DMS114 treated with DMSO at 0.1 percent for 48 hours (cell line): ENCODE measurements at regions not wholly inside any gene's neighbourhood (a gene's known extent, or its start where the extent isn't known, plus 50 kb on each side); places are given as distances from the start of the nearest gene placed in this dataset.

ENCODE experiments used
- DNase-seq: peaks from one replicate; lab custom pipeline; 2025; ENCODE audit not compliant: unreplicated experiment; lab: John Stamatoyannopoulos, UW

DNA sequence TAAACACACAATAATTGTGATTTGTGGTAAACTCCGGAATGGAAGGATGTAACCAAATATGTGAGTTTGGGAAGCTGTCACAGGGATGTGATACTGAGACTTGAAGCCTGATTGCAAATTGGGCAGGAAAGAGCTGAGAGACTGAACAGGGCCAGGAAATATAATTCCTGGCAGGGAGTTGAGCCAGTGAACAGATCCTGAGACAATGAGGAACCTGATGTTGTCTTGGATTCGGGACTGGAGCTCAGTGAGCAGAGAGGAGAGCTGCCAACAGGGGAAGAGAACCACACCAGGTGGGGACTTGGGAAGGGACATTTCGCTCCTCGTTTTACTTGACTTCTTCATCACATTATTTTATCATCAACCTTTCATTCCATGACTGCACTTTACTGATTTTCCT, 386.0 kb downstream of the TLL1 start:
- DNase-seq, result no peak

DNA sequence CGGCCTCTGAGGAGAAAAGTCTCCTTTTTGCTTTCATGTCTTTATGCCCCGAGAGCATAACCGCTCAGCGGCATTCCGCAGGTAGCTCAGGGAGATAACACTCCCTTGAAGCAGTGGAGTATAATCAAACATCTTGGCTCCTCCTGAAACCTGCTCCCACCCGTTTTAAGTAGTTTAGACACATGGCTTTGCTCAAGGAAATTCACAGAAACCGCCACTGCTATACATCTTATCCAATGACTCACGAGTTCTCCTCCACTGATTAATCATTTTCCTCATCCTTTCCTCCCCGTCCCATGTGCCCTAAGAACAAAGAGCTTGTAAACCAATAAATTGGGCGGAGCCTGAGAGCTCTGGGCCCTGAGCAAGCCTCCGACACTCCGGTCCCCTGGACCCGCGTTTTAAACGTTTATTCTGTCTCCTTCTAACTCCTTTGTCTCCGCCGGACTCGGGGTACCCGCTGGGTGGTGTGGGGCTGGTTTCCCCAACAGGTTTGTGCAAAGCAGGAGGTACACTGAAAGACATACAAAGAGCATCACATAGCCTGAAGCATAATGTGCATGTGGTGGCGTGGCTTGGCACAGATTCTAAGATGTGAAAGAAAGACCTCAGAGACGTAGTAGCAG, 401.2 kb downstream of the TLL1 start:
- no peak for DNase-seq

GRCh38 chr4:166274775-166275174, 401.7 kb downstream of the TLL1 start:
- DNase-seq, result no peak

GRCh38 chr4:166277401-166277800, 404.4 kb downstream of the TLL1 start:
- DNase-seq, result no peak

DNA sequence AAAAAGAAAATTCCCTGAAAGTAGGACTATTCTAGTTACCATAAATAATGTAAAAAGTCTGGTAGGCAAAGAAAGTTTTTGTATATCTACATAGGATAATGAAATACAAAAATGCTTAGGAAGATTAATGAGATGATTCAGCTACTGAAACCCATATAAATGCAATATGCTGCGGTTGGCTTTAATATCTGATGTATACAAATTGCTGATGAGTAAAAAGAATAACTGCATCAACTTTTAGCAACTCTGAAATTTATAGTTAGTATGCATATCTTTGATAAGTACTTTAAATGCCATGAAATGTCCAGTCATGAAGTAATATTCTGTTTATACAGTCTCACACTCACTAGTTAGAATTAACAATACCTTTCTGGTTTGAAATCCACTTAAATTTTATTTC, 404.8 kb downstream of the TLL1 start:
- DNase-seq, result no peak

DNA sequence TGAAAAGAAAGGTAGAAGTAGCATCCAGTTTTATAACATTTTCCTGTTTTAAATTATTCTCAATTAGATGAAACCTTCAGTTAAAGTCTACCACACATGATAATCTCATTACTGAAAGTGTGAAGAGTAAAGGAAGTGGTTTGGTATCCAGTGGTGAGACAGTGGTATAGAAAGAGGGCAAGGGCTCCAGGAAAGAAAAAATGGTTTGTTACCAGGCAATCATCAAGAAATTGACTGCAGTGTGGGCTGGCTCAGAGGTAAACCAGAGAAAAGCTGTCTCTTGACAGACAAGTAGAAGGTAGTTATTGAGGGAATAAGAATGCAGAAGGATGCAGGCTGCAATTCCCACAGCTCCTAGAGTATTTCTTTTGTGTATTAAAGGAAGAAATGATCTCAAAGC, 406.2 kb downstream of the TLL1 start:
- DNase-seq, result no peak

- no peak for DNase-seq
Measured at GRCh38 chr4:166280642-166281041, 407.6 kb downstream of the TLL1 start.

- no peak for DNase-seq
Measured at GRCh38 chr4:166282081-166282770, 409.2 kb downstream of the TLL1 start.

DNA sequence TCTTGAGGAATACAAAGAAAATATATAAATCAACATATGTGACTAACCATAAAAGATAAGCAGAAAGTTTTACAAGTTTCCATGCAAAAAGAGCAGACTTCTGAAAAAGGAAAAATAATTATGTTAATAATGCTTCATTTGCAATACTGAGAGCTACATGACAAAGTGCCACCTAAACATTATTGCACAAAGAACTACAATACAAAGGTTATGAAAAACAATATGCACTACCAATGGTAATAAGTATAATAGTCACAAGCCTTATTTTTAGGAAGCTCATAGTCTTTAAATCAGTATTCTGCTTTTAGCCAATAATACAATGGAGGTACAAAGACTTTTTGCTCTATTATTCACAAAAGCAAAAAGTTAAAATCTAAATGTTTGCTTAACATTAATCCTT, 411.2 kb downstream of the TLL1 start:
- DNase-seq, result no peak

- DNase-seq, result no peak
Measured at GRCh38 chr4:166290426-166290825, 417.4 kb downstream of the TLL1 start.

GRCh38 chr4:166293556-166293955, 420.5 kb downstream of the TLL1 start:
- DNase-seq, result no peak

GRCh38 chr4:166301266-166301665, 428.2 kb downstream of the TLL1 start:
- DNase-seq, result no peak

- DNase-seq, result no peak
Measured at GRCh38 chr4:166308647-166309046, 435.6 kb downstream of the TLL1 start.

GRCh38 chr4:166309286-166309685, 436.2 kb downstream of the TLL1 start:
- no peak for DNase-seq

DNA sequence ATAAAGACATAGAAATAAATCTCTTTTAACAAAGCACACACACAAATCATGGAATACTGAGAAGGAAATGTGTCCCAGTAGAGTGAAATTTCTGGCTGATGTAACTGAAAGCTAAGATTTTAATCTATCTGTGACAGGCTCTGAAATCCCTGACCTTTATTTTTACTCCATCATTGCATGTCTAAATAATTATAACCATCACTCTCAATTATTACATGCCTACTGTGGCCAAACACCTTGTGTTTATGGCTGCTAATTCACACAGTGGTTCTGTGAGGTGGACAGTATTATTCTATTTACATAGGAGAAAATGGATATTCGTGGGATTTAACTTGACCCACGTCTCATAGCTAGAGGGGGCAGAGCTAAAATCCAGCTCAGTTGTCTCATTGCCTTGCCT, 438.1 kb downstream of the TLL1 start:
- DNase-seq, result no peak

DNA sequence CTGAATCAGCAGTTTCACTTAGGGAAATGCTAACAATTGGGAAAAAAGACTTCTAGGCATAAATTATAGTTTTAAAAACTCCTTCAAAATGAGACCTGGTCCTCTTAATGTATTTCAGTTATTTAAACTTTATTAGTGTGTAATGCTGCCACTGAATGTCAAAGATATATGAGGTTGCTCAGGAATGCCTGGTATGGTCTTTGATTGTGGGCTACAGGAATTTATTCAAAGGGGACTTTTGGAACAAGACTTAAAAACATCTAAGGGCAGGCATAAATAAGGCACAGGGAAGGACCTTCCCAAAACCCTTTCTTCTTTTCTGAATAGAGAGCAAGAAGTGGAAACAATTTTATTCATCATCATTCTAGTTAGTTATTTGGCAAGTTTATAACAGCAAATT, 439.1 kb downstream of the TLL1 start:
- DNase-seq, result no peak

DNA sequence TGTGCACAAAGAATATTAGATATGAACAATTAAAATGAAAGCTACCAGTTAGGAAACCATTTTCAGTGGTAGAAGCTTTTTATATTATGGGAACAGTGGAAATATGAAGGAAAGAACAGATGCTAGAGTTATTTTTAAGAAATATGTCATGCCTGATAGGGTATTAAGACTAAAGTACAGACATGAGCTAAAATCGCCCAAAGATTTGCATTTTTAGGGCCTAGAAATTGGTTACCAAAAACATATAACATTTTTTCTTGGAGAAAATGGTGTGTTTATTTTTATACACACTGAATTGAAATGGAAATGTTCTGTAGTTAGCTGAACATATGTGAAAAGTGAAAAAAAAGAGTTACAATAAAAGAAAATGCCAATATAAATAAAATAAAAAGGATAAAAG, 441.9 kb downstream of the TLL1 start:
- DNase-seq, result no peak

DNA sequence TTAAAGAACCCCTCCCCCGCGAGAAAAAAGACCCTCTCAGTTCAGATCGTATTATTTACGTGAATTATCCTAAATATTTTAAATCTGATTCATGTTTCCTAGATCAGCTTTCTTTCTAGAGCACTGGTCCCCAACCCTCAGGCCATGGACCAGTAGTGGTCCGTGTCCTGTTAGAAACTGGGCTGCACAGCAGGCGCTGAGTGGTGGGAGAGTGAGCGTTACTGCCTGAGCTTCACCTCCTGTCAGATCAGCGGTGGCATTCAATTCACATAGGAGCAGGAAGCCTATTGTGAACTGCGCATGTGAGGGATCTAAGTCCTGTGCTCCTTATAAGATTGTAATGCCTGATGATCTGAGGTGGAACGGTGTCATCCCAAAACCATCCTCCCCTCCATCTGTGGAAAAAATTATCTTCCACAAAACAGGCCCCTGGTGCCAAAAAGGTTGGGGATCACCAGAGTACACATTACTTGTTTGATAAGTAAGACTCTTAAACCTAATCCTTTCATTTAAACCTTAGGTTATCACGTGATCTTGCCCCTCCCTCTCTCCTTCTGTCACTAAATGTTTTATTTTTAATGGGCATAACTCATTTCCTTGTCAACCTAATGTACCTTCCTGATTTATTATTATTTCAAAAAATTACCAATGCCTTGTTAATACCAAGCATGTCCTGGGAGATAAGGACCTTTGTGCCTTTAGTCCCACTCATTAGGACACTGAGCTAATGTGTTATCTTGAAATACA, 442.9 kb downstream of the TLL1 start:
- no peak for DNase-seq

- no peak for DNase-seq
Measured at GRCh38 chr4:166318810-166319525, 445.9 kb downstream of the TLL1 start.

GRCh38 chr4:166323250-166323649, 450.2 kb downstream of the TLL1 start:
- no peak for DNase-seq

DNA sequence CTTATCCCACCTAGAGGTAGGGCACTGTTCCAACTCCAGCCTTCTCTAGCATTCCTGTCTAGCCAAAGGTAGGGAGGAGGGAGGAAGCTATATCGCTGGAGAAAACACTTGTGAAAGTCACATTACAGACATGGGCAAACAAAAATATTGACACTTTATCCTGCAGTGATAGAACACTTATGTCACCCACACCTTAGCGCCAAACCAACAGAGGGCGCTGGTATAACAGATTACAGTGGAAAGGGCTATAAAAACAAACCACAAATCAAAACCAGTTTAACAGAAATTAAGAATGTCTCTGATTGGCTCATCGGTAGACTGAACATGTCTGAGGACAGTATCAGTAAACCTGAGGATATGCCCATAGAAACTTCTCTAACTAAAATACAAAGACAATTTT, 451.3 kb downstream of the TLL1 start:
- no peak for DNase-seq
